PC-9 (cell line): ENCODE measurements at regions not wholly inside any gene's neighbourhood (a gene's known extent, or its start where the extent isn't known, plus 50 kb on each side); places are given as distances from the start of the nearest gene placed in this dataset.

ENCODE experiments used
- BruUV-seq: library from RNA; stranded (reverse); fragments of 400-500 nt; replicated peaks from 2 replicates; lab custom pipeline; 2021; lab: Mats Ljungman, UMichigan
- CTCF ChIA-PET: fragments of 300-600 bp; sonication (Branson Sonifier 250); formaldehyde crosslinking; loops from one replicate; lab custom pipeline; 2022; ENCODE audit warnings: antibody characterized with exemption; lab: Charles Lee
- POLR2A ChIA-PET: fragments of 300-600 bp; sonication (Branson Sonifier 250); formaldehyde crosslinking; loops from one replicate; lab custom pipeline; 2022; ENCODE audit warnings: antibody characterized with exemption; ENCODE audit not compliant: unreplicated experiment; lab: Charles Lee
- DNase-seq, 2 experiments: peaks; one replicate each; pipeline versions ENCODE4 v3.0.0 to v3.0.0-alpha.2; 2015 to 2022; ENCODE audit warnings: mixed read lengths in 1 of 2
- H2AFZ ChIP-seq: fragments of 200-600 bp; sonication (generic); 2 replicates; pipeline ENCODE4 v1.8.1; 2017; ENCODE audit warnings: antibody characterized with exemption
- H3F3A ChIP-seq: fragments of 200-600 bp; sonication (generic); 2 replicates; pipeline ENCODE4 v1.8.1; 2017; ENCODE audit warnings: antibody characterized with exemption, mild to moderate bottlenecking, low read depth; ENCODE audit not compliant: insufficient read depth
- H3K27ac ChIP-seq: fragments of 200-600 bp; sonication (generic); 2 replicates; pipeline ENCODE4 v1.6.1; 2016; ENCODE audit warnings: mixed run types
- H3K27me3 ChIP-seq: fragments of 200-600 bp; sonication (generic); 2 replicates; pipeline ENCODE4 v1.6.1; 2016; ENCODE audit warnings: low read depth, mixed run types; ENCODE audit not compliant: insufficient read depth
- H3K36me3 ChIP-seq: fragments of 200-600 bp; sonication (generic); 2 replicates; pipeline ENCODE4 v1.6.1; 2016; ENCODE audit warnings: low read depth, mixed run types
- H3K4me1 ChIP-seq: fragments of 200-600 bp; sonication (generic); replicated peaks from 2 replicates; pipeline ENCODE4 v1.6.1; 2016; ENCODE audit warnings: mixed run types; ENCODE audit not compliant: insufficient read depth
- H3K4me2 ChIP-seq: fragments of 200-600 bp; sonication (generic); 2 replicates; pipeline ENCODE4 v1.6.1; 2017; ENCODE audit warnings: mixed run types
- H3K4me3 ChIP-seq: fragments of 200-600 bp; sonication (generic); 2 replicates; pipeline ENCODE4 v1.6.1; 2016; ENCODE audit warnings: mixed run types
- H3K79me2 ChIP-seq: fragments of 200-600 bp; sonication (generic); 2 replicates; pipeline ENCODE4 v1.6.1; 2017; ENCODE audit warnings: low read depth, mixed run types
- H3K9me2 ChIP-seq: fragments of 200-600 bp; sonication (generic); 2 replicates; pipeline ENCODE4 v1.8.1; 2017; ENCODE audit warnings: mild to moderate bottlenecking; ENCODE audit not compliant: insufficient read depth
- H3K9me3 ChIP-seq: fragments of 200-600 bp; sonication (generic); 2 replicates; pipeline ENCODE4 v1.8.1; 2016; ENCODE audit warnings: low read depth; ENCODE audit not compliant: insufficient read depth
- H4K20me1 ChIP-seq: fragments of 200-600 bp; sonication (generic); 2 replicates; pipeline ENCODE4 v1.8.1; 2017; ENCODE audit not compliant: insufficient read depth
- CTCF ChIP-seq: fragments of 200-600 bp; sonication (generic); conservative IDR thresholded peaks from 2 replicates; pipeline ENCODE4 v1.6.1; 2017; ENCODE audit warnings: mixed run types, antibody characterized with exemption, mild to moderate bottlenecking, moderate library complexity
- EZH2 ChIP-seq: fragments of 200-600 bp; sonication (generic); IDR thresholded peaks from 2 replicates; pipeline ENCODE4 v1.8.0; 2017; ENCODE audit warnings: antibody characterized with exemption, low read depth
- intact Hi-C: fragments of 100-400 bp; cut with micrococcal nuclease; formaldehyde crosslinking; loops from one replicate; pipeline ENCODE4 v1.10.0; 2022; ENCODE audit not compliant: unreplicated experiment

GRCh38 chr6:165937564-165938358, 229.9 kb downstream of the TBXT start:
- no peaks in the 10 kb centered on the region for H3K79me2 ChIP-seq
- CTCF ChIA-PET = no interaction called here

GRCh38 chr6:165936660-165937059, 231.0 kb downstream of the TBXT start:
- Histone ChIP-seq H3K4me2 (no peak overlapping the region), H3K27me3 (peaks cover 32% of the 10 kb centered on the region), H2AFZ (no peak overlapping the region), H3K79me2 (no peaks in the 10 kb centered on the region), H3K4me1 (no peaks in the 10 kb centered on the region), H3F3A (no peaks in the 10 kb centered on the region), H4K20me1 (no peaks in the 10 kb centered on the region), H3K27ac (no peak overlapping the region), H3K9me2 (no peaks in the 10 kb centered on the region), H3K9me3 (no peaks in the 10 kb centered on the region), H3K36me3 (no peaks in the 10 kb centered on the region), H3K4me3 (no peak overlapping the region)
- ChIA-PET POLR2A (no interaction called here), CTCF (no interaction called here)
- no peak for TF ChIP-seq EZH2
- no peak for TF ChIP-seq CTCF
- no TSS peak for BruUV-seq
- intact Hi-C loops = no loop called here
- no peak for DNase-seq

More at GRCh38 chr6:165937564-165938358, 229.9 kb downstream of the TBXT start:
- TF ChIP-seq CTCF (no peak), EZH2 (no peak)
- H3K4me3 ChIP-seq = no peak overlapping the region
- no peaks in the 10 kb centered on the region for H4K20me1 ChIP-seq
- H3K27me3 ChIP-seq = peaks cover 21% of the 10 kb centered on the region
- H3K4me1 ChIP-seq = no peaks in the 10 kb centered on the region
- no peaks in the 10 kb centered on the region for H3F3A ChIP-seq
- no peaks in the 10 kb centered on the region for H3K9me2 ChIP-seq
- H3K9me3 ChIP-seq = no peaks in the 10 kb centered on the region
- H2AFZ ChIP-seq = no peak overlapping the region
- intact Hi-C loops = no loop called here
- POLR2A ChIA-PET = no interaction called here
- no peaks in the 10 kb centered on the region for H3K36me3 ChIP-seq
- no peak for DNase-seq
- BruUV-seq = no TSS peak
- H3K27ac ChIP-seq = no peak overlapping the region
- H3K4me2 ChIP-seq = no peak overlapping the region

- Histone ChIP-seq H3K9me3 (no peaks in the 10 kb centered on the region), H3F3A (no peaks in the 10 kb centered on the region), H3K9me2 (no peaks in the 10 kb centered on the region), H3K4me2 (no peak overlapping the region), H3K4me3 (no peak overlapping the region), H3K4me1 (no peaks in the 10 kb centered on the region), H3K36me3 (no peaks in the 10 kb centered on the region), H4K20me1 (no peaks in the 10 kb centered on the region), H2AFZ (no peak overlapping the region), H3K27ac (no peak overlapping the region), H3K79me2 (no peaks in the 10 kb centered on the region), H3K27me3 (peaks cover 37% of the 10 kb centered on the region)
- CTCF ChIA-PET = no interaction called here
- no peak for DNase-seq
- intact Hi-C loops = no loop called here
- POLR2A ChIA-PET = no interaction called here
- TF ChIP-seq CTCF (no peak), EZH2 (no peak)
- no TSS peak for BruUV-seq
Observed at GRCh38 chr6:165936096-165936495, 231.6 kb downstream of the TBXT start.
